ENCODE measurements at regions not wholly inside any gene's neighbourhood (a gene's known extent, or its start where the extent isn't known, plus 50 kb on each side); places are given as distances from the start of the nearest gene placed in this dataset.

DNA sequence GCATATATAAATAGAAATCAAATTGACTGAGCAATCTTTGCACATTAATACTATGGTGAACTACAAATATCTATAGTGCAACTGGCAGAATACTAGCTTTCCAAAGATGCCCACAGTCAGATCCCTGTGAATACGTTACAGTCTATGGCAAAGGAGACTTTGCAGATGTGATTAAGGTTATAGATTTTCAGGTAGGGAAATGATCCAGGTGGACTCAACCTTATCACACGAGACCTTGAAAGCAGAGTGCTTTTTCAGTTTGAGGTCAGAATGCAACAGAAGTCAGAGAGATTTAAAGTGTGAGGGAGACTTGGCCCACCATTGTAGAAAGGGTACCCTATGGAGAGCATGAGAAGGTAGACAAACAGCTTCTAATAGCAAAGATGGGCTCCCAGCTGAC is 122.6 kb downstream of the TRIB2 start:
- FAIRE-seq (no peak), DNase-seq (no peak)
- H3K9me3 ChIP-seq (ENCODE audit: control insufficient read depth in 2 of 2, insufficient read depth in 1 of 2, low read depth in 1 of 2, low read length in 1 of 2) = no peaks in the 10 kb centered on the region
- no peak overlapping the region for H3K4me3 ChIP-seq (ENCODE audit: low read depth in 1 of 3, low read length in 3 of 3)
- H3K36me3 ChIP-seq (ENCODE audit: control insufficient read depth in 3 of 3, insufficient read depth in 2 of 3, low read depth in 1 of 3, low read length in 3 of 3) = no peaks in the 10 kb centered on the region
- peaks cover 0 to 2% (median 0%) of the 10 kb centered on the region in 3 donors for H3K27me3 ChIP-seq (ENCODE audit: control insufficient read depth in 3 of 3, insufficient read depth in 3 of 3, low read length in 3 of 3)
- H3K4me1 ChIP-seq (ENCODE audit: control insufficient read depth in 3 of 3, insufficient read depth in 2 of 3, low read depth in 1 of 3, low read length in 2 of 3) = no peaks in the 10 kb centered on the region
- H3K27ac ChIP-seq (ENCODE audit: low read depth in 1 of 3, low read length in 2 of 3) = no peak overlapping the region
- 36 to 74% (median 42%) methylated on average over 2 of the region's 2 CpGs for WGBS, 3 donors

- H3K9me3 ChIP-seq (ENCODE audit: control insufficient read depth in 2 of 2, insufficient read depth in 1 of 2, low read depth in 1 of 2, low read length in 1 of 2) = no peaks in the 10 kb centered on the region
- no peaks in the 10 kb centered on the region for H3K4me1 ChIP-seq (ENCODE audit: control insufficient read depth in 3 of 3, insufficient read depth in 2 of 3, low read depth in 1 of 3, low read length in 2 of 3)
- FAIRE-seq (no peak), DNase-seq (no peak)
- WGBS, 3 donors = 77 to 90% (median 86%) methylated on average over 5 of the region's 5 CpGs
- no peak overlapping the region for H3K27ac ChIP-seq (ENCODE audit: low read depth in 1 of 3, low read length in 2 of 3)
- peaks cover 0 to 2% (median 0%) of the 10 kb centered on the region in 3 donors for H3K27me3 ChIP-seq (ENCODE audit: control insufficient read depth in 3 of 3, insufficient read depth in 3 of 3, low read length in 3 of 3)
- no peaks in the 10 kb centered on the region for H3K36me3 ChIP-seq (ENCODE audit: control insufficient read depth in 3 of 3, insufficient read depth in 2 of 3, low read depth in 1 of 3, low read length in 3 of 3)
- no peak overlapping the region for H3K4me3 ChIP-seq (ENCODE audit: low read depth in 1 of 3, low read length in 3 of 3)
These were observed 124.3 kb downstream of the TRIB2 start for GRCh38 chr2:12841021-12841420.

- FAIRE-seq = no peak
- Histone ChIP-seq H3K36me3 (ENCODE audit: control insufficient read depth in 3 of 3, insufficient read depth in 2 of 3, low read depth in 1 of 3, low read length in 3 of 3) (no peaks in the 10 kb centered on the region), H3K9me3 (ENCODE audit: control insufficient read depth in 2 of 2, insufficient read depth in 1 of 2, low read depth in 1 of 2, low read length in 1 of 2) (no peaks in the 10 kb centered on the region), H3K27me3 (ENCODE audit: control insufficient read depth in 3 of 3, insufficient read depth in 3 of 3, low read length in 3 of 3) (peaks cover 0 to 2% (median 0%) of the 10 kb centered on the region in 3 donors), H3K4me3 (ENCODE audit: low read depth in 1 of 3, low read length in 3 of 3) (no peak overlapping the region), H3K27ac (ENCODE audit: low read depth in 1 of 3, low read length in 2 of 3) (no peak overlapping the region), H3K4me1 (ENCODE audit: control insufficient read depth in 3 of 3, insufficient read depth in 2 of 3, low read depth in 1 of 3, low read length in 2 of 3) (no peaks in the 10 kb centered on the region)
- 57 to 71% (median 70%) methylated on average over 4 of the region's 4 CpGs for WGBS, 3 donors
- DNase-seq = no peak
These were observed 126.2 kb downstream of the TRIB2 start for GRCh38 chr2:12842917-12843316.

- FAIRE-seq = no peak
- Histone ChIP-seq H3K4me3 (ENCODE audit: low read depth in 1 of 3, low read length in 3 of 3) (no peak overlapping the region), H3K9me3 (ENCODE audit: control insufficient read depth in 2 of 2, insufficient read depth in 1 of 2, low read depth in 1 of 2, low read length in 1 of 2) (no peaks in the 10 kb centered on the region), H3K27me3 (ENCODE audit: control insufficient read depth in 3 of 3, insufficient read depth in 3 of 3, low read length in 3 of 3) (peaks cover 0 to 2% (median 0%) of the 10 kb centered on the region in 3 donors), H3K4me1 (ENCODE audit: control insufficient read depth in 3 of 3, insufficient read depth in 2 of 3, low read depth in 1 of 3, low read length in 2 of 3) (no peaks in the 10 kb centered on the region), H3K27ac (ENCODE audit: low read depth in 1 of 3, low read length in 2 of 3) (no peak overlapping the region), H3K36me3 (ENCODE audit: control insufficient read depth in 3 of 3, insufficient read depth in 2 of 3, low read depth in 1 of 3, low read length in 3 of 3) (no peaks in the 10 kb centered on the region)
- WGBS, 3 donors = 62 to 83% (median 82%) methylated on average over 9 of the region's 9 CpGs
- DNase-seq = no peak
These were observed 127.8 kb downstream of the TRIB2 start for GRCh38 chr2:12844511-12844910.

DNA sequence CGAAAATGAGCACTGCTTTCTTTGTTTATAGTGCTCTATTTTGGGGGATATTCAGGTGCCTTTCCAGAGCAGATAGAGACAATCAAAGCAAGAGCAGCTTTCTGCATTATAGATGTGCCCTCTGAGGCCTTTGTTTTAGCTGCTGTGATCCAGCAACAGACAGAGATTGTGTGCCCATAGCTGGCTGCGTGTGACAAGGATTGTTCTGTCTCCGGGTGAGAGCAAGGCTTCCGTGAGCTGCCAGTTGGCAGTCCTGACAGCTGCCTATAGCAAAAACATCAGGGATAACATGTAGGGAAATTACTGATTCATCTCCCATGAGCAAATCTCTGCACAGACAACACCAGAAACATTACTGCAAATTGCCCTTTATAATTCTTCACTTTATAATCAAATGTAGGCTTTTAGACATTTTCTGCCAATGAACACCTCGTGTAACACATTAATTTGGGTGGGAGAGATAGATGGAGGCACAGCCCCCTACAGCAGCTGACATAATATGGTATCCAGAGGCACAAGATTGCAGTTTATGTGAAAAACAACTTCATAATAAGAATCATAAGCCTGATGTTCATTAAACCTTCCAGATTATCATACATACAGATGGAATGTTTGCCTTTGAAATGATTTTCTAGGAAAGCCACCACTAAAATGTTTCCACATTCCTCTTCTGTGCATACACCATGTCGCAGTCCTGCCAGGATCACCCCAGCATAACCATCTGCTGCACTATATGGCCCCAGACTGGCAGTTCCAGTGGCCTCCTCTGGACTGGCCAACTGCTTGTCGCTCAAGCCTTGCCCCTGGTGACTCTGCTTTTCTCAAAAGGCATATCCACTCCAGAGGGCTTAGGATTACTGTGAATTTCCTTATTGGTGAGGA is 131.2 kb downstream of the TRIB2 start:
- Histone ChIP-seq H3K9me3 (ENCODE audit: control insufficient read depth in 2 of 2, insufficient read depth in 1 of 2, low read depth in 1 of 2, low read length in 1 of 2) (no peaks in the 10 kb centered on the region), H3K4me3 (ENCODE audit: low read depth in 1 of 3, low read length in 3 of 3) (no peak overlapping the region), H3K36me3 (ENCODE audit: control insufficient read depth in 3 of 3, insufficient read depth in 2 of 3, low read depth in 1 of 3, low read length in 3 of 3) (no peaks in the 10 kb centered on the region), H3K27me3 (ENCODE audit: control insufficient read depth in 3 of 3, insufficient read depth in 3 of 3, low read length in 3 of 3) (no peaks in the 10 kb centered on the region), H3K4me1 (ENCODE audit: control insufficient read depth in 3 of 3, insufficient read depth in 2 of 3, low read depth in 1 of 3, low read length in 2 of 3) (no peaks in the 10 kb centered on the region), H3K27ac (ENCODE audit: low read depth in 1 of 3, low read length in 2 of 3) (no peak overlapping the region)
- 76 to 88% (median 83%) methylated on average over 7 of the region's 7 CpGs for WGBS, 3 donors
- DNase-seq (no peak), FAIRE-seq (no peak)

- 63 to 85% (median 74%) methylated on average over 9 of the region's 9 CpGs for WGBS, 3 donors
- Histone ChIP-seq H3K36me3 (ENCODE audit: control insufficient read depth in 3 of 3, insufficient read depth in 2 of 3, low read depth in 1 of 3, low read length in 3 of 3) (no peaks in the 10 kb centered on the region), H3K9me3 (ENCODE audit: control insufficient read depth in 2 of 2, insufficient read depth in 1 of 2, low read depth in 1 of 2, low read length in 1 of 2) (peaks cover 0 to 2% of the 10 kb centered on the region in 2 donors), H3K27ac (ENCODE audit: low read depth in 1 of 3, low read length in 2 of 3) (no peak overlapping the region), H3K4me1 (ENCODE audit: control insufficient read depth in 3 of 3, insufficient read depth in 2 of 3, low read depth in 1 of 3, low read length in 2 of 3) (no peaks in the 10 kb centered on the region), H3K27me3 (ENCODE audit: control insufficient read depth in 3 of 3, insufficient read depth in 3 of 3, low read length in 3 of 3) (no peaks in the 10 kb centered on the region), H3K4me3 (ENCODE audit: low read depth in 1 of 3, low read length in 3 of 3) (no peak overlapping the region)
- DNase-seq (no peak), FAIRE-seq (no peak)
These were observed 135.4 kb downstream of the TRIB2 start for GRCh38 chr2:12852135-12852534.

- no peak overlapping the region for H3K4me3 ChIP-seq (ENCODE audit: low read depth in 1 of 3, low read length in 3 of 3)
- H3K27ac ChIP-seq (ENCODE audit: low read depth in 1 of 3, low read length in 2 of 3) = no peak overlapping the region
- H3K27me3 ChIP-seq (ENCODE audit: control insufficient read depth in 3 of 3, insufficient read depth in 3 of 3, low read length in 3 of 3) = no peaks in the 10 kb centered on the region
- H3K9me3 ChIP-seq (ENCODE audit: control insufficient read depth in 2 of 2, insufficient read depth in 1 of 2, low read depth in 1 of 2, low read length in 1 of 2) = peaks cover 0 to 2% of the 10 kb centered on the region in 2 donors
- H3K36me3 ChIP-seq (ENCODE audit: control insufficient read depth in 3 of 3, insufficient read depth in 2 of 3, low read depth in 1 of 3, low read length in 3 of 3) = no peaks in the 10 kb centered on the region
- FAIRE-seq (no peak), DNase-seq (no peak)
- WGBS, 3 donors = 90 to 96% (median 92%) methylated on average over 19 to 28 of the region's 28 CpGs
- no peaks in the 10 kb centered on the region for H3K4me1 ChIP-seq (ENCODE audit: control insufficient read depth in 3 of 3, insufficient read depth in 2 of 3, low read depth in 1 of 3, low read length in 2 of 3)
These were observed 137.3 kb downstream of the TRIB2 start for GRCh38 chr2:12854001-12854530.

DNA sequence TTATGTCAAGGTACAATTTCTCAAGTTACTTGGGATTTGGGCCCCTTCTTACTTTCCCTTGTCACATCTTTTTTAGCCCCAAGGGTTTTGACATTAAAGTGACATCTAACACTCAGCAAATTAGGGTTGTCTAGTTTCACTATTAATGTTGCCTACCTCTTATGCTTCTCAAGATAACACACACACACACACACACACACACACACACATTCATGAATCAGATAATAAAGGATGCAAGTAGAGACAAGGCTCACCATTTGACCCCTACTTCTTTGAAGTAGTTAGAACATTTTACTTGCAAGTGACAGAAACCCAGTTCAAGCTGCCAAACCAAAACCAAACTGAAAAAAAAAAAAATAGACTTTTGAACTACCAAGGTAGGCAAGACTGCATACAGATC is 138.8 kb downstream of the TRIB2 start:
- FAIRE-seq = no peak
- Histone ChIP-seq H3K4me3 (ENCODE audit: low read depth in 1 of 3, low read length in 3 of 3) (no peak overlapping the region), H3K36me3 (ENCODE audit: control insufficient read depth in 3 of 3, insufficient read depth in 2 of 3, low read depth in 1 of 3, low read length in 3 of 3) (no peaks in the 10 kb centered on the region), H3K27me3 (ENCODE audit: control insufficient read depth in 3 of 3, insufficient read depth in 3 of 3, low read length in 3 of 3) (no peaks in the 10 kb centered on the region), H3K9me3 (ENCODE audit: control insufficient read depth in 2 of 2, insufficient read depth in 1 of 2, low read depth in 1 of 2, low read length in 1 of 2) (peaks cover 0 to 8% of the 10 kb centered on the region in 2 donors), H3K27ac (ENCODE audit: low read depth in 1 of 3, low read length in 2 of 3) (no peak overlapping the region), H3K4me1 (ENCODE audit: control insufficient read depth in 3 of 3, insufficient read depth in 2 of 3, low read depth in 1 of 3, low read length in 2 of 3) (no peaks in the 10 kb centered on the region)
- DNase-seq = peak in 1 of 2 donors; percentile 45
